ENCODE measurements at regions not wholly inside any gene's neighbourhood (a gene's known extent, or its start where the extent isn't known, plus 50 kb on each side); places are given as distances from the start of the nearest gene placed in this dataset.

DNA sequence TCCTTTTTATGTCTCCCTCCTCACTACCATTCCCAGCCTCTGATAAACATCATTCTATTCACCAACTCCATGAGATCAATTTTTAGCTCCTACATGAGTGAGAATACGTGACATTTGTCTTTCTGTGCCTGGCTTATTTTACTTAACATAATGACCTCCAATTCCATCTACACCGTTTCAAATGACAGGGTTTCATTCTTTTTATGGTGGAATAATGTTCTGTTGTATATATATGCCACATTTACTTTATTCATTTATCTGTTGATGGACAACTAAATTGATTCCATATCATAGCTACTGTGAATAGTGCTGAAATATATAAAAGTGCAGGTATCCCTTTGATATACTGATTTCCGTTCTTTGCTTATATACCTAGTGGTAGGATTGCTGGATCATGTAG lies 503.9 kb downstream of the SMARCA1 start:
- in situ Hi-C loops (cut with HindIII; ENCODE audit: low pct_ligation_motif_present, low sequenced_read_pairs), result no loop called here
- no peaks in the 10 kb centered on the region for H3K36me3 ChIP-seq (replicated peaks)
- TF ChIP-seq, protein P1, sequence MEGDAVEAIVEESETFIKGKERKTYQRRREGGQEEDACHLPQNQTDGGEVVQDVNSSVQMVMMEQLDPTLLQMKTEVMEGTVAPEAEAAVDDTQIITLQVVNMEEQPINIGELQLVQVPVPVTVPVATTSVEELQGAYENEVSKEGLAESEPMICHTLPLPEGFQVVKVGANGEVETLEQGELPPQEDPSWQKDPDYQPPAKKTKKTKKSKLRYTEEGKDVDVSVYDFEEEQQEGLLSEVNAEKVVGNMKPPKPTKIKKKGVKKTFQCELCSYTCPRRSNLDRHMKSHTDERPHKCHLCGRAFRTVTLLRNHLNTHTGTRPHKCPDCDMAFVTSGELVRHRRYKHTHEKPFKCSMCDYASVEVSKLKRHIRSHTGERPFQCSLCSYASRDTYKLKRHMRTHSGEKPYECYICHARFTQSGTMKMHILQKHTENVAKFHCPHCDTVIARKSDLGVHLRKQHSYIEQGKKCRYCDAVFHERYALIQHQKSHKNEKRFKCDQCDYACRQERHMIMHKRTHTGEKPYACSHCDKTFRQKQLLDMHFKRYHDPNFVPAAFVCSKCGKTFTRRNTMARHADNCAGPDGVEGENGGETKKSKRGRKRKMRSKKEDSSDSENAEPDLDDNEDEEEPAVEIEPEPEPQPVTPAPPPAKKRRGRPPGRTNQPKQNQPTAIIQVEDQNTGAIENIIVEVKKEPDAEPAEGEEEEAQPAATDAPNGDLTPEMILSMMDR (IDR thresholded peaks at IDR 0.05; ENCODE audit: low read depth, low read length, missing control alignments), result no peak
- H3K4me3 ChIP-seq (ENCODE audit: low read depth, low read length), result no peak overlapping the region
- DNase-seq, result no peak
- H3K27me3 ChIP-seq (replicated peaks), result no peaks in the 10 kb centered on the region
- H3K27ac ChIP-seq, result no peak overlapping the region

DNA sequence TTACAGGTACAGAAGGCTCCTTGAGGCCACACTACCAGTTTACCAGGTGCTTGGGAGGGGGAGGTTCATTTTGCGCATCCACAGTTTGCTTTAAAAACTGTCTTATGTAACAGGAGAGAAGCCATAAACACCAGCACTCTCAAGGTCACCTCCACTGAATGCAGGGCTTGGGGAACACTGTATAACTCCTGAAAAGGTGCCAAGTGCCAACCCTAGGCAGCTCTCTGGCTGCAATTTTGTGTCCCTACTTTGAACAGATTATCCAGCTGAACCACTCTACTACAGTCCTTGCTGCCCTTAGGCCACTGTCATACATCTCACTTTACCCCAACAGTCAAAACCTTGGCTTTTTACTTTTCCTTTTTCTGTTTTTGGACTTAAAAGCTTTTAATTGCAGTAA lies 507.9 kb downstream of the SMARCA1 start:
- DNase-seq, result no peak
- TF ChIP-seq, protein P1 (IDR thresholded peaks at IDR 0.05; ENCODE audit: low read depth, low read length, missing control alignments), result no peak
- in situ Hi-C loops (cut with HindIII; ENCODE audit: low pct_ligation_motif_present, low sequenced_read_pairs), result no loop called here
- Histone ChIP-seq H3K27me3 (replicated peaks) (no peaks in the 10 kb centered on the region), H3K36me3 (replicated peaks) (no peaks in the 10 kb centered on the region), H3K27ac (no peak overlapping the region), H3K4me3 (ENCODE audit: low read depth, low read length) (no peak overlapping the region)

DNA sequence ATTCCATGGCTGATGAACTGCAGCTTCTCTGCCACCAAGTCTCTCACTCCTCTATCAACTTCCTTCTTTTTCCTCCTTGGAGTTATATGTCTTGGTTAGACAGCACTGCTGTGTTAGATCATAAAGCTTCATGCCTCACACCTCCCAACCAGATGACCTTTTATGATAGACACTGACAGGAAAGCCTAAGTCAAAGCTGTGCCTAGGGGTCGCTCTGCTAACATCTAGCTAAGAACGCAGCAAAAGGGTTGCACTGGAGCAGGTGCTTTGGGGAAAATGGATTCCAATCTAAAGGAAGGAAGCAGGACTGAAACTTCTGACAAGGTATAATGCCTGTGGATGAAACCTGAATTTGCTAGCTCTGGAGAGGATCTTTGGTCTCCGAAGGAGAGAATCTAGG lies 509.7 kb downstream of the SMARCA1 start:
- in situ Hi-C loops (cut with HindIII; ENCODE audit: low pct_ligation_motif_present, low sequenced_read_pairs), result no loop called here
- TF ChIP-seq, protein P1 (IDR thresholded peaks at IDR 0.05; ENCODE audit: low read depth, low read length, missing control alignments), result no peak
- DNase-seq, result no peak
- H3K4me3 ChIP-seq (ENCODE audit: low read depth, low read length), result no peak overlapping the region
- H3K27ac ChIP-seq, result no peak overlapping the region
- no peaks in the 10 kb centered on the region for H3K27me3 ChIP-seq (replicated peaks)
- no peaks in the 10 kb centered on the region for H3K36me3 ChIP-seq (replicated peaks)

DNA sequence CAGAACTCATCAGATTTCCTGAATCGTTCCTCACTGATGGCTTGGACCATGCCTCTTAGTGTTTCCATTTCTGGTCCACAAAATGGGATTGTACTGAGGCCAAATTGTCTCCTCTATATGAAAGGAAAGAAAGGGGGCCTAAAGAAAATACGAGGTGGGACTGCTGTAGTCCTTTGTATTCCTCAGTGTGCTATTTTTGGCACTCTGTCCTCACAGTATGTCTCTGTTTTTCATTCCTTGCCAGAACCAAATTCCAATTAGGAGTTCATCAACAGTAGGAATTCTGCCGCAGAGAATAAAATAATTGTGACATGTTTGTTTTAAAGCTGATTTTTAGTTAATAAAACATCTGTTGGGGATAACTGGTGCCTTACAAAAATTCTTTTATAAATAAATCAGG lies 515.7 kb downstream of the SMARCA1 start:
- no peaks in the 10 kb centered on the region for H3K36me3 ChIP-seq (replicated peaks)
- no peaks in the 10 kb centered on the region for H3K27me3 ChIP-seq (replicated peaks)
- no peak overlapping the region for H3K27ac ChIP-seq
- TF ChIP-seq, protein P1 (IDR thresholded peaks at IDR 0.05; ENCODE audit: low read depth, low read length, missing control alignments), result no peak
- no peak for DNase-seq
- in situ Hi-C loops (cut with HindIII; ENCODE audit: low pct_ligation_motif_present, low sequenced_read_pairs), result no loop called here
- H3K4me3 ChIP-seq (ENCODE audit: low read depth, low read length), result no peak overlapping the region

DNA sequence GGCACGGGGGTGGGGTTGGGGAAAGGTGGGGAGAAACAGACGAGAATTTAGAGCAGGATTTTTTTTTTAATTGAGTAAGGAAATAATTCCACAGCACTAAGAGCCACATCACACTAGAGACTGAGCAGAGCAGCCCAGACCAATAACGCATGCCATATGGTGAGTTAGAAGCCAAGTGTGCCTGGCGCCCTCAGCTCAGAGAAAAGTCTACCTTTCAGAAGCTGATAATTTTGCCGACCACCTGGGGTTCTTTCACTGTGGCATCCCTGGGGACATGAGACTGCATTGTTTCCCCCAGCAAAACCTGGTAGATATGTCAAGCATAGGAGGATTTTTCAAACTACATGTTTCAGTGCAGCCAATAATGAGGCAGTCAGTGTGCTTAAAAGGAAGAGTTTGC lies 516.8 kb downstream of the SMARCA1 start:
- Histone ChIP-seq H3K36me3 (replicated peaks) (no peaks in the 10 kb centered on the region), H3K27ac (no peak overlapping the region), H3K27me3 (replicated peaks) (no peaks in the 10 kb centered on the region), H3K4me3 (ENCODE audit: low read depth, low read length) (no peak overlapping the region)
- no peak for DNase-seq
- TF ChIP-seq, protein P1 (IDR thresholded peaks at IDR 0.05; ENCODE audit: low read depth, low read length, missing control alignments), result no peak
- in situ Hi-C loops (cut with HindIII; ENCODE audit: low pct_ligation_motif_present, low sequenced_read_pairs), result no loop called here

DNA sequence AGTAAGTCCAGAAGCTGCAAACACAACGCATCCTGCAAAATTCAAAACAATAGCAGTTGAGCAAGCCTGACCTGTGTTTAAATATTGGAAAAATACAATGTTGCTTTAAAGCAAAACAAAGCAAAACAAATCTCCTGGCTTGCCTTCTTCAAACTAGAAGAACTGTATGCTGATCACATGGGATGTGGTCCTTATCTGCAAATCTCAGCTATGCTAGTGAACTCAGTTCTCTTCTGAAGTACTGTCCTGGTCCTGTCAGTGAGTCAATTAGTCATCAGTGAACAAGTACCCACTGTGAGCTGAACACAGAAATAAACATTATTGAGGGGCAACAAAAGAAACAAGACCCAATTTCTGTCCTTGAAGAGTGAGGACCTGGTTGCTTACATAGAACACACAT lies 522.5 kb downstream of the SMARCA1 start:
- TF ChIP-seq, protein P1 (IDR thresholded peaks at IDR 0.05; ENCODE audit: low read depth, low read length, missing control alignments), result no peak
- Histone ChIP-seq H3K27me3 (replicated peaks) (no peaks in the 10 kb centered on the region), H3K4me3 (ENCODE audit: low read depth, low read length) (no peak overlapping the region), H3K36me3 (replicated peaks) (no peaks in the 10 kb centered on the region), H3K27ac (no peak overlapping the region)
- in situ Hi-C loops (cut with HindIII; ENCODE audit: low pct_ligation_motif_present, low sequenced_read_pairs), result no loop called here
- DNase-seq, result no peak
